Stimulated activated CD4-positive, alpha-beta T cell treated with anti-CD3 and anti-CD28 coated beads, Interleukin-12 subunit alpha, Interleukin-12 subunit beta, amount 100 ng/mL, for 24 hours (primary cell): ENCODE measurements at regions not wholly inside any gene's neighbourhood (a gene's known extent, or its start where the extent isn't known, plus 50 kb on each side); places are given as distances from the start of the nearest gene placed in this dataset.
A peak's percentile ranks its signal among the peaks of the same experiment; 100 is the strongest.

Source experiments
- DNase-seq, 2 experiments: peaks; one replicate each; pipeline ENCODE4 v3.0.0-alpha.2; 2020; ENCODE audit warnings: low read depth in 2 of 2

GRCh38 chr11:86193297-86194095 is 51.1 kb upstream of the EED start:
- DNase-seq = peak in 1 of 2 experiments; percentile 51

- DNase-seq = no peak
Observed at GRCh38 chr11:86192519-86193257, 51.9 kb upstream of the EED start.

- DNase-seq = no peak
Observed at GRCh38 chr11:86191874-86192273, 52.7 kb upstream of the EED start.

- DNase-seq = no peak
Observed at GRCh38 chr11:86187027-86187426, 57.5 kb upstream of the EED start.

- no peak for DNase-seq
Observed at GRCh38 chr11:86186386-86186785, 58.2 kb upstream of the EED start.

- no peak for DNase-seq
Observed at GRCh38 chr11:86185381-86185750, 59.2 kb upstream of the EED start.

GRCh38 chr11:86184728-86185380 is 59.7 kb upstream of the EED start:
- no peak for DNase-seq

GRCh38 chr11:86183694-86184093 is 60.9 kb upstream of the EED start:
- DNase-seq = peak in 1 of 2 experiments; percentile 31

- DNase-seq = peak in 1 of 2 experiments; percentile 77
Observed at GRCh38 chr11:86182976-86183584, 61.5 kb upstream of the EED start.

GRCh38 chr11:86181379-86181778 is 63.2 kb upstream of the EED start:
- DNase-seq = no peak

GRCh38 chr11:86180851-86181250 is 63.7 kb upstream of the EED start:
- no peak for DNase-seq

GRCh38 chr11:86180423-86180822 is 64.1 kb upstream of the EED start:
- DNase-seq = no peak

GRCh38 chr11:86179646-86180064 is 64.9 kb upstream of the EED start:
- no peak for DNase-seq

- DNase-seq = no peak
Observed at GRCh38 chr11:86177302-86177701, 67.3 kb upstream of the EED start.

- DNase-seq = peak in 1 of 2 experiments; percentile 27
Observed at GRCh38 chr11:86176165-86176884, 68.2 kb upstream of the EED start.

GRCh38 chr11:86175626-86176025 is 68.9 kb upstream of the EED start:
- DNase-seq = no peak

- no peak for DNase-seq
Observed at GRCh38 chr11:86175191-86175590, 69.4 kb upstream of the EED start.

- DNase-seq = no peak
Observed at GRCh38 chr11:86174101-86175046, 70.2 kb upstream of the EED start.

GRCh38 chr11:86172894-86173293 is 71.7 kb upstream of the EED start:
- no peak for DNase-seq

- no peak for DNase-seq
Observed at GRCh38 chr11:86171627-86172026, 72.9 kb upstream of the EED start.
